SKM-1 (cell line): ENCODE measurements at regions not wholly inside any gene's neighbourhood (a gene's known extent, or its start where the extent isn't known, plus 50 kb on each side); places are given as distances from the start of the nearest gene placed in this dataset.
A peak's percentile ranks its signal among the peaks of the same experiment; 100 is the strongest.

Source experiments
- DNase-seq: peaks from one replicate; lab custom pipeline; 2025; ENCODE audit not compliant: unreplicated experiment; lab: John Stamatoyannopoulos, UW

DNA sequence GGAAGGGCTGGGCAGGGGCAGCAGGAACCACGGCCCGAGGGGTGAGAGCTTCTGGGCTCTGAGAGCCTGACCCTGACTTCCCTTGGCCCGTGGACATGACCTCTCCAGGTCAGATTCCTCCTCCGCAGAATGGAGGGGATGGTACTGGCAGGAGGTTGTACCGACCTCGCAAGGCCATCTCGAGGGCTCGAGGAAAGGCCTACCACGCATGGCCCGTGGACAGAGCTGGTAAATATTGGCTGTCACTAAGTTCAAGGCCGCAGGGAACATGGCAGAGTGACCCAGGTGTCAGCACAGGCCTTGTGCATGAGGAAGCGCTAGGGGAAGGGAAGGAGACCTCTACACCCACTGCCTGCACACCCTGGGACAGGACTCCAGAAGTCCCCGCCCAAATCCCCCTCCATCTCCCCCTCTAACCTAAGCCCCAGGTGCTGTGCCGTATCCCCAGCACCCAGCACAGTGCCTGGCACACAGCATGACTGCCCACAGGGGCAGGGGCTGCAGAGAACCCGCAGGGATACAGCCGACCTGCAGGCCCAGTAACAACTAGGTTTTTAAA lies 54.9 kb upstream of the PPP2R5C start:
- DNase-seq = no peak

DNA sequence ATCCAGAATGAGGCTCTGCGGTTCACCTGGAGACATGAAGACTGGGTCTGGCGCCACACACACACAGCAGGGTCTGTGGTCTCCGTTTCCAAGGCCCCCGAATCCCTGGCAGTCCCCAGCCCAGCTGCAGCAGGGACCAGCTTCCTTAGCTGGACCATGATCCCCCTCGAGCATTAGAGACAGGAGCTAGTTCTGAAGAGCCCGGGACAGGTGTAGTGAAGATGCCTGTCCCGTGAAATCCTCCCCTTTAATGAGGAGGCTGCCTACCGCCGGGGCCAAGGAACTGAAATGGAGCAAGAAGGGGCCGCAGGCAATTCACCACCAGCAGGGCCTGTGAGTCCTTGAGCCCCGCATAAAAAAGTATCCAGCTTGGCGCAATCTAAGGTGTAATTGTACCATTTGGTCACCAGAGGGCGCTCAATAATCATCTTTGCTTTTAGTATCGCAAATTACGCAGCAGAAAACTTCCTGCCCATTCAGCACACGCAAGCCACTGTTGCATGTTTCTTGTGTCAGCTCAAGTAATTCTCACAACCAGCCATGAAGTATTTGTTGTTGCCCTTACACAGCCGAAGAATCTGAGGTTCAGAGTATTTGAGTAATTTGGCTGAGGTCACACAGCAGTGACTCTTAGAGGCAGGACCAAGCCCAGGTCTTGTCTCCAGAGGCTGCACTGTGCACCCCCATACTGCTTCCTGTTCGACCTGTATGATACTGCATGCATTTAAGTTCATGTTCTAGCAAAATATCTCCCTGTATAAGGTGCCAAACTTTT lies 54.3 kb upstream of the PPP2R5C start:
- DNase-seq = peak; percentile 3

GRCh38 chr14:101707863-101708620 lies 53.5 kb upstream of the PPP2R5C start:
- no peak for DNase-seq

- DNase-seq = no peak
Observed at GRCh38 chr14:101708853-101709532, 52.5 kb upstream of the PPP2R5C start.

DNA sequence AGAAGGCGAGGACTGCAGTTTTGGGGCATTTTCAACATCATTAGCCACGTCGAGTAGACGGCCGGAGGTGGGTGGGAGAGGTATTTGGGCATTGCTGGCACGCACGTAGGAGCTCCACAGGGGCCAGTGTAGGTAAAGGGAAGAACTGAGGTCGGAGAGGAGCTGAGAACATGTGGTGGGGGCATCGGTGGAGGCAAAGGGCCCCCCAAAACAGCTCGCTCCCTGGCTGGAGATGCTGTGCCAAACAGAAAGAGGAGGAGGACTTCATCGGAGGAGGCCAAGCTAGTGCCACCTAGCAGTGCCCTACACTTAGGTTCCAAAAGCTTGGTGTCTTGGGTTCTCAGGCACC lies 52.0 kb upstream of the PPP2R5C start:
- no peak for DNase-seq

DNA sequence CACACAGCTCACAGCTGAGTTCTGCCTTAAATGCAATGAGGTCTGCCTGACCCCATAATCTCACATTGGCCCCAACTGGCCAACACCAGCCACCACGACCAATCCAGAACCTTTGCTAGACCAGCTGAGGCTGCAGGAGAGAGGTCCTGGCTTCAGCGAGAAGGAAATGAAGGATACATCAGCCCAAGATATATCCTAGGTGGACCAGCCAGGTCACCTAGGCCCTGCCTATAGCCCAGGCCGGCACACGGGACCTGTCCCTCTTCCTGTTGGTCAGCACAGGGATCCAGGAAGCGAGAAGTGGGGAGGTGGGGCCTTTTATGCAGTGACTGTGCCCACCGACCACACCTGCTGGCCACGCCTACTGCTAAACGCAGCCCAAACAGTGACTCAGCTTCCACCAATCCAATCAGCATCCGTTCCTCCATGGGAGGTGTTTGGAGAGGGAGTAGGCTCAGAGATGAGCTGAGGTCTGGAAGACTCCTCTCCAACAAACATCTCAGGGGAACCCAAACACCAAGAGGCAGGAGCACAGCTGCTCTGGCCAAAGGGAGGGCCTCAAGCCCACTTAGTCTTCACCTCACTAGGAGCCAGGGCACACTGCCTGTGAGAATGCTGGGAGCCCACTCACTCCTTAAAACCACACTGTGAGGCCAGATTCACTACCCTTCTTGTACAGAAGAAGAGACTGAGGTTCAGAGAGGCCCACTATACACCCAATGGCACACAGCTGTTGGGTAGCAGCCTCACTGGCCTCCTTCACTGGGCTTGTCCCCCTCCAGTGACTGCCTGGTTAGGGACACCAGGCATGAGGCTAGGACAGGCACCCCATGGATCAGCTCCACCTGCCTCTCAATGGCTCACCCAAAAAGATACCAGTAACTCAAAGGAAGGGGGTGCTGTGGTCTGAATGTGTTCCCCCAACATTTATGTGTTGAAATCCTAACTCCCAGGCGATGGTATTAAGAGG lies 51.3 kb upstream of the PPP2R5C start:
- DNase-seq = no peak

GRCh38 chr14:101711041-101711856 lies 50.3 kb upstream of the PPP2R5C start:
- DNase-seq = no peak
